ENCODE measurements at regions not wholly inside any gene's neighbourhood (a gene's known extent, or its start where the extent isn't known, plus 50 kb on each side); places are given as distances from the start of the nearest gene placed in this dataset.

GRCh38 chr6:37110500-37111461, 59.2 kb upstream of the PIM1 start:
- Mint-ChIP-seq H3K36me3 (ENCODE audit: low read depth) (no peaks in the 10 kb centered on the region), H3K27ac (no peak overlapping the region), H3K27me3 (ENCODE audit: low read depth) (peaks cover 1% of the 10 kb centered on the region), H3K4me3 (no peak overlapping the region), H3K9me3 (no peaks in the 10 kb centered on the region), H3K4me1 (ENCODE audit: low read depth) (peaks cover 20% of the 10 kb centered on the region)
- DNase-seq (ENCODE audit: low spot score): peak; percentile 50

GRCh38 chr6:37113976-37114375, 56.0 kb upstream of the PIM1 start:
- no peak overlapping the region for H3K27ac Mint-ChIP-seq
- no peak overlapping the region for H3K4me3 Mint-ChIP-seq
- DNase-seq (ENCODE audit: low spot score): no peak
- H3K27me3 Mint-ChIP-seq (ENCODE audit: low read depth): peaks cover 1% of the 10 kb centered on the region
- H3K4me1 Mint-ChIP-seq (ENCODE audit: low read depth): peaks cover 14% of the 10 kb centered on the region
- H3K9me3 Mint-ChIP-seq: no peaks in the 10 kb centered on the region
- no peaks in the 10 kb centered on the region for H3K36me3 Mint-ChIP-seq (ENCODE audit: low read depth)

GRCh38 chr6:37114612-37115011, 55.3 kb upstream of the PIM1 start:
- H3K4me3 Mint-ChIP-seq: no peak overlapping the region
- peaks cover 19% of the 10 kb centered on the region for H3K4me1 Mint-ChIP-seq (ENCODE audit: low read depth)
- H3K27me3 Mint-ChIP-seq (ENCODE audit: low read depth): peaks cover 1% of the 10 kb centered on the region
- no peaks in the 10 kb centered on the region for H3K9me3 Mint-ChIP-seq
- H3K36me3 Mint-ChIP-seq (ENCODE audit: low read depth): no peaks in the 10 kb centered on the region
- no peak overlapping the region for H3K27ac Mint-ChIP-seq
- DNase-seq (ENCODE audit: low spot score): no peak

DNA sequence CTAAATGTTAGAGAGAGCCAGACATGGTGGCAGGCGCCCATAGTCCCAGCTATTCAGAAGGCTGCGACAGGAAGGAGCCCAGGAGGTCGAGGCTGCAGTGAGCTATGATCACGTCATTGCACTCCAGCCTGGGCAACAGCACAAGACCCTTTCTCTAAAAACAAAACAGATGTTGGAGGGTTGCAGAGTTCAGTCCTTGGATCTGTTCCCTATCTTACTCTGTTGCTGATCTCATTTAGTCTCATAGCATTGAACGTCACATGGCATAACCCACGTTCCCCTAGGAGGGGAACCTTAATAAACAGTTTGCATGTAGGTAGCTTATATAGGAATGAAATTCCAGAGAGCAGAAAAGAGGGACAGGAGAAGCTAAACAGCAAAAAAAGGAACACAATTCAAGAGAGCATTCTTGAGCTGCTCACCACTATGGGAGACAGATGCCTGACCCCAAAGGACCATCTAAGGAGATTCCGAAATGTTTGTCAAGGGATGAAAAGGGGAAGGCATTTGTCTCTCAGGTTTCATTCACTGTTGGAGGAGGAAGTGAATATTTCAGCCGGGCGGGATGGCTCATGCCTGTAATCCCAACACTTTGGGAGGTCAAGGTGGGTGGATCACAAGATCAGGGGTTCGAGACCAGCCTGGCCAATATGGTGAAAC, 54.6 kb upstream of the PIM1 start:
- H3K4me1 Mint-ChIP-seq (ENCODE audit: low read depth): peaks cover 14% of the 10 kb centered on the region
- H3K36me3 Mint-ChIP-seq (ENCODE audit: low read depth): no peaks in the 10 kb centered on the region
- H3K27me3 Mint-ChIP-seq (ENCODE audit: low read depth): peaks cover 1% of the 10 kb centered on the region
- DNase-seq (ENCODE audit: low spot score): no peak
- no peak overlapping the region for H3K4me3 Mint-ChIP-seq
- no peaks in the 10 kb centered on the region for H3K9me3 Mint-ChIP-seq
- H3K27ac Mint-ChIP-seq: no peak overlapping the region

DNA sequence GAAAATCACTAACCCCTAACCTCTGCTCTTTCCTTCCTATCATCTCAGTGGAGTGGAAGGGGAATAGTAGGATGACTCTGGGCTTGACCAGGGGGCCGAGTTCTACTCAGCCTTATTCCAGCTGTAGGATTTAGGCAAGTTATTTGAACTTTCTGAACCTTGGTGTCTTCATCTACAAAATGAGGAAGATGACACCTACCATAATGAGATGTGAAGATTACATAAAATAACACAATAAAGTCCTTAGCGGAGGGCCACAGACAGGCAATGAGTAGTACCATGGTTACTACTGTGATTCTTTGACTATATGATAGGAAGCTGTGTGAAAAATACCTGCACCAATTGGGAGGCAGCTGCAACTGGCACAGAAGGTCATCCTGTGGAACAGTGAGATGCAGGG, 53.6 kb upstream of the PIM1 start:
- Mint-ChIP-seq H3K9me3 (no peaks in the 10 kb centered on the region), H3K27ac (no peak overlapping the region), H3K27me3 (ENCODE audit: low read depth) (peaks cover 1% of the 10 kb centered on the region), H3K36me3 (ENCODE audit: low read depth) (no peaks in the 10 kb centered on the region), H3K4me1 (ENCODE audit: low read depth) (peaks cover 5% of the 10 kb centered on the region), H3K4me3 (no peak overlapping the region)
- DNase-seq (ENCODE audit: low spot score): no peak

GRCh38 chr6:37119387-37119886, 50.5 kb upstream of the PIM1 start:
- no peaks in the 10 kb centered on the region for H3K9me3 Mint-ChIP-seq
- peaks cover 5% of the 10 kb centered on the region for H3K4me1 Mint-ChIP-seq (ENCODE audit: low read depth)
- H3K36me3 Mint-ChIP-seq (ENCODE audit: low read depth): no peaks in the 10 kb centered on the region
- DNase-seq (ENCODE audit: low spot score): no peak
- no peak overlapping the region for H3K4me3 Mint-ChIP-seq
- peaks cover 1% of the 10 kb centered on the region for H3K27me3 Mint-ChIP-seq (ENCODE audit: low read depth)
- H3K27ac Mint-ChIP-seq: no peak overlapping the region
